Stimulated activated naive CD4-positive, alpha-beta T cell (primary cell): ENCODE measurements at regions not wholly inside any gene's neighbourhood (a gene's known extent, or its start where the extent isn't known, plus 50 kb on each side); places are given as distances from the start of the nearest gene placed in this dataset.

ENCODE experiments used
- DNase-seq, 6 experiments: peaks; one replicate each; lab custom pipeline; 2025; lab: John Stamatoyannopoulos, UW

DNA sequence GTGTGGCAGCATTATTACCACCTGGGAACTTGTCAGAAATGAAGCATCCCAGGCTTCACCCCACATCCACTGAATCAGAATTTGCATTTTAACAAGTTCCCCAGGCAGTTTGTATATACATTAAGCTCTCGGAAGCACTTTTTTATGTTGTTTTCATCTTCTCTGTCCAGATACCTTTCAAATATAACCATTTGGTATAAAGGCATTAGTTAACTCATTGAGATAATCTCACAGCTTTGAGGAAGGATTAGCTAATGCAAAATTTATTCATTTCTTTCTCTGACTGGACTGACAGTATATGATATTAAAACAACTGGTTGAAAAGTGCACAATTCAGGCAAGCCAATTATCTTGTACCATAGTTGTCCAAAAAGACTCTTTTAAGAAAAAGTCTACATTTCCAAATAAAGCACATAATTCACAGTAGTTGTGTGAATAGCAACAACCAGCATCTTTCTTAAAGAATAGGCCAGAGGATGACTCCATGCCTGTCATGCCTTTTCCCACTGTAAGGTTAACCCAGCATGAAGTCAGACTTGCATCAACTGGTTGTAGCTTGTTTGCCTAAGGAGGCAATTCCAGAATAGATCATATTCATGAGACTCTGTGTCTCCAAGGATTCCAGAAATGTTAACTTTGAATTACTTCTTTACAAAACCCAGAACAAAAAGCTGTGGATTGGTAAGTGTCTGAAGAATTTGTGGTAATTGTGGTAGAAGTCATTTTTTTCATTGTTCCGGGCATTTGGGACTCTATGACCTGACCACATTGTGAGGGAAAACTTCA lies 254.3 kb upstream of the SESN3 start:
- DNase-seq, result no peak

DNA sequence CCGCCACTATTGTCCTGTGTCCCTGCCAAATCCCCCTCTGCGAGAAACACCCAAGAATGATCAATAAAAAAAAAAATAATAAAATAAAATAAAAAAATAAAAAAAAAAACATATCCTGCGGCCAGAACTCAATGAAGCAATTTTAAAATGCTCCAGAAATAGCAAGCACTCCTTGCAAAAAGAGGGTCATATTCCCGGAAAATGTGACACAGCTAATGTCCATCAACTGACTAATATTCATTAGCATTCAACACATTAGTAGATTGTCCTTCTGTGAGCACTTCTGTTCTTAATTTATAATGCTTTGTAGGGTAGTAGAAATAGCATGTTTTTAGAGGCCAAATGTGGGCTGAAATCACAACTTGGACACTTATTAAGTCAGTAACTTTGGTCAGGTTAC lies 252.3 kb upstream of the SESN3 start:
- DNase-seq, result no peak

GRCh38 chr11:95478003-95478402 lies 247.0 kb upstream of the SESN3 start:
- DNase-seq, result no peak

DNA sequence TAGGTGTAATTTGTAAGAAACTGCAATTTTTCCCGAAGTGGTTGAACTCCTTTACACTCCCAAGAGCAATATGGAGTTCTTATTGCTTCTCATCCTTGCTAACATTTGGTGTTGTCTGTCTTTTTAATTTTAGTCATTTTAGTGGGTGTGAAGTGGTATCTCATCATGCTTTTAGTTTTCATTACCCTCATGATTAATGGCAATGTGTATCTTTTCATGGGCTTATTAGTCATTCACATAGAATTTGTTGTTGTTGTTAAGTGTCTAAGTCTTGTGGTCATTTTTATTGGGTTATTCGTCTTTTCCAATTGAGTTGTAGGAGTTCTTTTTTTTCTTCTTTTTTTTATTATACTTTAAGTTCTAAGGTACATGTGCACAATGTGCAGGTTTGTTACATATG lies 238.3 kb upstream of the SESN3 start:
- DNase-seq, result no peak

- no peak for DNase-seq
Measured at GRCh38 chr11:95466416-95466815, 235.4 kb upstream of the SESN3 start.

DNA sequence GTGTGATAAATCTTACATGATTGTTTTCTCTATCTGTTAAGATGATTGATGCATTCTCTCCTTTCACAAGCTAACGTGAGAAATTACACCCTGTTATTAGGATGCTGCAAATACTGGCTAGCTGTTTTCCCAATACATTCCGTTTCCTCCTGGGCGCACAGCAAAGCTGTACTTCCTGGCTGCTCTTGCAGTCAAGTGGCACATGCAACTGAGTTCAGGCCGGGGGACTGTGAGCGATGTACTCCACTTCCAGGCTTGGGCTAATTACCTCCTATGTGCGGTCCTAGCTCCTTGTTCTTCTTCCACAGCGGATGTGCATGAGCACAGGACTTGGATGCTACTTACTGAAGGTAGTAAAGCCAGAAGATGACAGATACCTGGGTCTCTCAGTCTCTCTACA lies 234.9 kb upstream of the SESN3 start:
- DNase-seq, result no peak

- DNase-seq, result no peak
Measured at GRCh38 chr11:95461858-95462257, 230.9 kb upstream of the SESN3 start.

DNA sequence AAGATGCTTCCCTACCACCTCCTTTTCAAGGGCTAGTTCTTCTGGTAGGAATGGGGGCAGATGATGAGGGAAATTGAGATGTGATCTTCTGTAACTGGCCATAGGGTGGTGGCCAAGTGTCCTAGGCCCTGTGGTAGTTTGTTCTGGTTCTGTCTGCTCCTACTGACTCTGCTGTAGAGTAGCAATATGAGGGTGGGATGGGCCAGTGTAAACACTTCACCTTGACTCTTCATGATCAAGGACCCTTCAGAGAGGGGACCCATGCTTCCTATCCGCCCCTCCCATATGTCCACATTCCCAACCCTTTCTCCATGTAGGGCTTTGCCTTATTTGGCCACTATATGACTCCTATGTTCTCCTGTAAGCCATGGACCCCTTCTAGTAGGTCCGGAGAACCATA lies 230.3 kb upstream of the SESN3 start:
- DNase-seq, result no peak

GRCh38 chr11:95459291-95460042 lies 228.5 kb upstream of the SESN3 start:
- DNase-seq, result no peak

DNA sequence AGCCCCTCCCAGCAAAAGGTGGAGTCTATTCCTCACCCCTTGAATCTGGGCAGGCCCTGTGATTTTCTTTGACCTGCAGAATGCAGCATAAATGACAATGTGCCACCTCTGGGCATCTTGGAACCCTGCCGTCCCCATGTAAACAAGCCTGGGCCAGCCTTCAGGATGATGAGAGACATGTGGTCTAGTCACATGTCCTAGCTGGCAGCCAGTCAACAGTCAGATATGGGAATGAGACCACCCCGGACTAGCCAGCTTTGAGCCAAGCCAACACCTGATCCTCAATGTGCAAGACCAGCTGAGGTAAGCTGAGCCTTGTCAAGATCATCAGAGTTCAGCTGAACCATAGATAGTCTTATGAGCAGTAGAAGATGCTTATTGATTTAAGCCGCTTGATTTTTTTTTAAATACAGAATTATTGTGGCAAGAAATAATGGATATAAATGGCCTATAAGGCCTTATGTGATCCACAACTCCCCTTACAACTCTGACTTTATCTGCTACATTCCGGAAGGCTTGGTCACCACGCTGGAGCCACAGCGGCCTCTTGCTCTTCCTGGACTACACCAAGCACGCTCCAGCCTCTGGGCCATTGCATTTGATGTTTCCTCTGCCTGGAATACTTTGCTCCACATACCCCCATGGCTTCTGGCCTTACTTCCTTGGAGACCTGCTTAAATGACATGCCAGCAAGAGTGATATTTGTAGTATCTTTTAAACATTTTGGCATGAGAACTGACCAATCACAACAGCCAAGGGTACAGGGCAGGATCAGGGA lies 225.9 kb upstream of the SESN3 start:
- no peak for DNase-seq

GRCh38 chr11:95455228-95455970 lies 224.4 kb upstream of the SESN3 start:
- no peak for DNase-seq

DNA sequence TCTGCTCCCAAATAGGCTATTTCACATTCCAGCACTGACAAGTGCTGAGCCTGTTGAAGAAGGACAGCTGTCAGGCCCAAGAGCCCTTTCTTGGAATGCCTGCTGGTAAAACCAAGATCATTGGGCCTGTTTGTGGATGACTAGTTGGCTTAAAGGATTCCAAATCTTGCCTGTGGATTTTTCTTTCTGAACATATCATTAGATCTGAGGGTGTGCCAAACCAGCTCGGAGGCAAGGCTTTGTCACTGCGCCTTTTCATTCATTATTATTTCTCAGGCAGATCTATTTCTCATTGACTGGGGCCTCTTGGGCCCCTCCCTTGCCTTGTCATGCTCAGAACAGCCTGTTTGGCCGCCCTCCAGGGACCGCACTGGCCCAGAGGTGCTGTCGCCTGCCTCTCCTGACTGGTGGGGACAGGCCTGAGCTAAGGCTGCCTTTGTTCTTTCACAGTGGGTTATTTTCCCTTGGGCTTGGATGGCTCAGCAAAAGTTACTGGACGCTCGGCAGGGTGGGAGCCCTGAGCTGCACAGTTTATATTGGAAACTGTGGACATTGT lies 222.7 kb upstream of the SESN3 start:
- DNase-seq, result no peak

DNA sequence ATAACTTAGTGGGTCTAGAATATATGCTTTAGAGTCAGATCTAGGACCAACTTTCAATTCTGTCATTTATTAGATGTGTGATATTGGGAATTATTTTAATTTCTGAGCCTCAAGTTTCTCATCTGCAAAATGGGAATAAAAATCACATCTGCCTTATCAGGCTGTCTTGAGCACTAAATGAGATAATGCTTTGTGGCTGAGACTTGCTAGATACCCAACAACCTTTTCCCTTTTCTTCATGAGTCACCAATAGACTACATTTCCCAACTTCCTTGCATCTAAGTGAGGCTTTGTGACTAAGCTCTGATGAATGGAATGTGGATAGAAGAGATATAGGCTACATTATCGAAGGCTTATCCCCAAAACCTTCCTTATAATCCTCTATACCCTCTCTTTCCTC lies 220.7 kb upstream of the SESN3 start:
- no peak for DNase-seq

- DNase-seq, result no peak
Measured at GRCh38 chr11:95451261-95451660, 220.3 kb upstream of the SESN3 start.

DNA sequence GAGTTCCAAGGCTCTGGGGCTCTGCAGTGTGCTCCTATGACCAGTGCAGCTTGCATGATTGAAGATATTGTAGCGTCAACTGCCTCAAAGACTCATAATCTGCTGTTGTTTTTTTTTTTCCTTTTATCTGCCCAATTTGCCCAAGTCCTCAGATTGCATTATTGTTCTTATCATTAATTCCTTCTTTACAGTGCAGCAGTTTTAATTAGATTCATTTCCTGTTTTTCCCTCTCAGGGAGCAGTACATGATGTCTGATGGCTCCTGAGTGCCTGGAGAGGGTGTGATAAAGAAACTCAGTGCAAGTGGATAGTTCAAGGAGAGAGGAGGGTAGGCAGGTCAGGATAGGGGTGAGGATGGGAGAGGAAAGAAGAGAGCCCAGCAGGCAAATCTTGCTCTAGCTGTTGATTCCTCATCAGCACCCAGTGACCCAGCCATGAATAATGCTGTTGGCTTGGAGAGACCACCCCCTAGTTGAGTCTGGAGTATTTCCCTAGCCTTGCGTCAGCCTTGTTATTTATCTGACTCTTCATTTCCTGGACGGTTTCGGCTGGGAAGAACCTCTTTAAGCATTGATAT lies 219.6 kb upstream of the SESN3 start:
- no peak for DNase-seq

GRCh38 chr11:95445746-95446333 lies 214.8 kb upstream of the SESN3 start:
- DNase-seq, result no peak

- DNase-seq, result no peak
Measured at GRCh38 chr11:95444309-95445241, 213.6 kb upstream of the SESN3 start.

DNA sequence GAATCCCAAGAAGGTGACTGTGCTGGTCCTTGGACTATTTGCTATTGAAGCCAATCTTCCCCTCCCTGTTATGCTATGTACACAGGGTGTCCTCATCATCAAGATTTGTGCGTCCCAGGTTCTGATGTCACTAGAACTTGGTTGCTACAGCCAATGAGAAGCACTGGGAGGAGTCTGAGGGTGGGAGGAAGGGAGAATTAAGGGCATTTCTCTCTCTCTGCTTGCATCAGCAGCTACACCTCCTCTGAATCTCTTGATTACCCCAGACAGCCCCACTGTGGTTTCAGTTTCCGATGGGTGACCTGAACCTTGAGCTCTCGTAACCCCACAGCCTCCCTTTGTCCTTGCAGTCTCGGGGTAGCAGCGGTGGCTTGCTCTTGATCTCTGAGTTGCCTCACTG lies 212.4 kb upstream of the SESN3 start:
- no peak for DNase-seq

DNA sequence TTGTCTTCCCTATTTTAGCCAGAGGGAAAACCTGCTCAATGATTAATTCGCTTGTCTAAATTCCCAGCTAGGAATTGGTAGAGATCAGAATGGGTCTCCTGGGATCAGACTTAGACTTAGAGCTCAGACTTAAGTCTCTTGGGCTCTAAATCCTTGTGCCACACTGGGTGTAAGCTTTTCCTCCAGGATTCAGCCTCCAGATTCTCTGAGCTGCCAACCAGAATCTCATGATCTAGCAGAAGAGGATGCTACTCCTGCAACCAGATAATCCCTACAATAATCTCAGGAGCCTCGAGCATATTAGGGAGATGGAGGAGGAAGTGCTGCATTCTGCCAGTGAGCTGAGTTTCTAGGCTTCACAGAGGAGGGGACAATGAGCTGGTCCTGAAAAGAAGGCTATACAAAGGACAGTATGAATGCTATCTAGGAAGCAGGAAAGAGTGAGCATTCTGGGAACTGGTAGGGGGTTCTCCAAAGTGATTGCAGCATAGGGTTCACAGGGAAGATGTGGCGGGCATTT lies 211.6 kb upstream of the SESN3 start:
- no peak for DNase-seq
